ENCODE measurements at regions not wholly inside any gene's neighbourhood (a gene's known extent, or its start where the extent isn't known, plus 50 kb on each side); places are given as distances from the start of the nearest gene placed in this dataset.

GRCh38 chr12:4001841-4002240, 128.6 kb upstream of the PARP11 start:
- whole genome bisulfite sequencing: 94% methylated on average over 3 of the region's 3 CpGs
- Histone ChIP-seq H3K4me1 (peaks cover 12% of the 10 kb centered on the region), H3K27me3 (no peaks in the 10 kb centered on the region), H3K4me3 (no peak overlapping the region), H3K9me3 (no peaks in the 10 kb centered on the region), H3K36me3 (no peaks in the 10 kb centered on the region), H3K27ac (no peak overlapping the region)
- TF ChIP-seq POLR2AphosphoS5 (IDR thresholded peaks at IDR 0.05): no peak
- no peak for TF ChIP-seq POLR2A (IDR thresholded peaks at IDR 0.05)
- TF ChIP-seq CTCF (IDR thresholded peaks at IDR 0.05): no peak
- TF ChIP-seq EP300 (IDR thresholded peaks at IDR 0.05): no peak
- no peak for DNase-seq (ENCODE audit: low spot score in 2 of 2)

GRCh38 chr12:4001031-4001430, 127.8 kb upstream of the PARP11 start:
- no peak overlapping the region for H3K27ac ChIP-seq
- TF ChIP-seq CTCF (IDR thresholded peaks at IDR 0.05) (no peak), POLR2A (IDR thresholded peaks at IDR 0.05) (no peak), EP300 (IDR thresholded peaks at IDR 0.05) (no peak), POLR2AphosphoS5 (IDR thresholded peaks at IDR 0.05) (no peak)
- no peaks in the 10 kb centered on the region for H3K27me3 ChIP-seq
- no peak overlapping the region for H3K4me3 ChIP-seq
- H3K36me3 ChIP-seq: no peaks in the 10 kb centered on the region
- H3K4me1 ChIP-seq: peaks cover 12% of the 10 kb centered on the region
- no peak for DNase-seq (ENCODE audit: low spot score in 2 of 2)
- no peaks in the 10 kb centered on the region for H3K9me3 ChIP-seq

GRCh38 chr12:3999904-4000303, 126.7 kb upstream of the PARP11 start:
- H3K27ac ChIP-seq: no peak overlapping the region
- no peaks in the 10 kb centered on the region for H3K27me3 ChIP-seq
- TF ChIP-seq EP300 (IDR thresholded peaks at IDR 0.05) (no peak), POLR2A (IDR thresholded peaks at IDR 0.05) (no peak), POLR2AphosphoS5 (IDR thresholded peaks at IDR 0.05) (no peak)
- 80% methylated on average over 8 of the region's 8 CpGs for WGBS
- no peak overlapping the region for H3K4me3 ChIP-seq
- no peaks in the 10 kb centered on the region for H3K9me3 ChIP-seq
- peaks cover 12% of the 10 kb centered on the region for H3K4me1 ChIP-seq
- no peak for DNase-seq (ENCODE audit: low spot score in 2 of 2)
- no peaks in the 10 kb centered on the region for H3K36me3 ChIP-seq

- peak overlapping the region; percentile 39 for H3K27ac ChIP-seq
- TF ChIP-seq EP300 (IDR thresholded peaks at IDR 0.05) (no peak), POLR2AphosphoS5 (IDR thresholded peaks at IDR 0.05) (no peak), POLR2A (IDR thresholded peaks at IDR 0.05) (no peak), CTCF (IDR thresholded peaks at IDR 0.05) (no peak)
These were observed 126.0 kb upstream of the PARP11 start for GRCh38 chr12:3998968-3999792.

GRCh38 chr12:3998397-3998796, 125.2 kb upstream of the PARP11 start:
- TF ChIP-seq POLR2A (IDR thresholded peaks at IDR 0.05) (no peak), EP300 (IDR thresholded peaks at IDR 0.05) (no peak), CTCF (IDR thresholded peaks at IDR 0.05) (no peak), POLR2AphosphoS5 (IDR thresholded peaks at IDR 0.05) (no peak)

More at GRCh38 chr12:3998968-3999792, 126.0 kb upstream of the PARP11 start:
- Histone ChIP-seq H3K4me3 (no peak overlapping the region), H3K4me1 (peaks cover 10% of the 10 kb centered on the region), H3K9me3 (no peaks in the 10 kb centered on the region), H3K27me3 (no peaks in the 10 kb centered on the region), H3K36me3 (no peaks in the 10 kb centered on the region)
- no peak for DNase-seq (ENCODE audit: low spot score in 2 of 2)
- WGBS: 51% methylated on average over 7 of the region's 7 CpGs

More at GRCh38 chr12:3998397-3998796, 125.2 kb upstream of the PARP11 start:
- 72% methylated on average over 5 of the region's 5 CpGs for WGBS
- Histone ChIP-seq H3K4me3 (no peak overlapping the region), H3K27ac (no peak overlapping the region), H3K4me1 (peaks cover 10% of the 10 kb centered on the region), H3K36me3 (no peaks in the 10 kb centered on the region), H3K27me3 (peaks cover 5% of the 10 kb centered on the region), H3K9me3 (no peaks in the 10 kb centered on the region)
- DNase-seq (ENCODE audit: low spot score in 2 of 2): no peak

All from suprapubic skin (tissue), 4 donors.